NCI-H510A treated with DMSO at 0.1 percent for 48 hours (cell line): ENCODE measurements at regions not wholly inside any gene's neighbourhood (a gene's known extent, or its start where the extent isn't known, plus 50 kb on each side); places are given as distances from the start of the nearest gene placed in this dataset.
A peak's percentile ranks its signal among the peaks of the same experiment; 100 is the strongest.

Experiments used
- DNase-seq: peaks from one replicate; lab custom pipeline; 2025; lab: John Stamatoyannopoulos, UW

DNA sequence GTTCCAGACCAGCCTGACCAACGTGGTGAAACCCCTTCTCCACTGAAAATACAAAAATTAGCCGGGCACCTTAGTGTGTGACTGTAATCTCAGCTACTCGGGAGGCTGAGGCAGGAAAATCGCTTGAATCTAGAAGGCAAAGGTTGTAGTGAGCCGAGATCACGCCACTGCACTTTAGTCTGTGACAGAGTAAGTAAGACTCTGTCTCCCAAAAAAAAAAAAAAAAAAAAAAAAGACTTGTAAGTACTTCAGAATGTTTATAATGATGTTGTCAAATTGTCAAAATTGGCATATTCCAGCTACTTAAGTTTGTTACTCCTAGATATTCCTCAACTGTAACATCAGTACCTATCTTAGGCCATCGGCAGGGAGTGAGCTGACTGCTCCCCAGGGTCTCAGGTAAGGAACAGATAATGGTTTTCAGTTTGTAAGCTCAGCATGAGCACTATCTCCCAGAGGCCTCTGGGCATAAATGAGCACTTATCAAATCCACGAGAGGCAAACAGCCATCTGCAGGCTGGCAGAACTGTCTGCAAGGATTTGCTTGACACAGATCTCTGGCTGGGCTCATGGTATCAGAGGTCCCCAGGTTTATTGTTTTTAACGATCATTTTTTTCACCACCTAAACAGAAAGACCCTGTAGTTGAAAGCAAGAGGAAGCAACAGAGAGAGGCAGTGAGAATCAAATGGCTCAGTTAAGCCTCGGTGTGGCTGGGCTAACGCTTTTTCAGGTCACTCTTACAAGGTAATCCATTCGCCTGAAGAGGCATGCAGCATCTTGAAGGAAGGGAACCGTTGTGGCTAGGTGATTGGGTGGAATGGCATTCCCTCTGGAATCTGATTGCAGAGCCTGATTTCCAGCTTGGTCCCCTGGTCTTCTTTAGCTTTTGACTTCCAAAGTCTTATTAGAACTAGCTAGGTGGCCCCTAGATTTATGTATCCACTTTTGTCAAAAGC, 115.9 kb downstream of the LY86 start:
- DNase-seq: no peak

DNA sequence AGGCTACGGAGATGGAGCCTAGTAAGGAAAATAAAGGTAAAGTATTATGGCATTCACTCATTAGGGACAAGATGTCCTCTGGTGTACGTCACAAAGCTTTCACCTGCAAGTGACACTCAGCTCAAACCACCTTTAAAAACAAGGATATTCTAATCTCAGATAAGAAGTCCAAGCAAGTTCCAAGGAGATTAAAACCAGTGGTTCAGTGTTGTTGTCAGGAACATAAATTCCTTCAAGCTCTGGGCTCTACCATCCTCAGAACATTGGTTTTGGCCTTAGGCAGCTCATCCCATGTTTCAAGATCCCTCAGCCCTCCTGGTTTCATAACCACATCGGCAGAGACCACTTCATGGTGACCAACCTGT, 116.5 kb downstream of the LY86 start:
- no peak for DNase-seq

DNA sequence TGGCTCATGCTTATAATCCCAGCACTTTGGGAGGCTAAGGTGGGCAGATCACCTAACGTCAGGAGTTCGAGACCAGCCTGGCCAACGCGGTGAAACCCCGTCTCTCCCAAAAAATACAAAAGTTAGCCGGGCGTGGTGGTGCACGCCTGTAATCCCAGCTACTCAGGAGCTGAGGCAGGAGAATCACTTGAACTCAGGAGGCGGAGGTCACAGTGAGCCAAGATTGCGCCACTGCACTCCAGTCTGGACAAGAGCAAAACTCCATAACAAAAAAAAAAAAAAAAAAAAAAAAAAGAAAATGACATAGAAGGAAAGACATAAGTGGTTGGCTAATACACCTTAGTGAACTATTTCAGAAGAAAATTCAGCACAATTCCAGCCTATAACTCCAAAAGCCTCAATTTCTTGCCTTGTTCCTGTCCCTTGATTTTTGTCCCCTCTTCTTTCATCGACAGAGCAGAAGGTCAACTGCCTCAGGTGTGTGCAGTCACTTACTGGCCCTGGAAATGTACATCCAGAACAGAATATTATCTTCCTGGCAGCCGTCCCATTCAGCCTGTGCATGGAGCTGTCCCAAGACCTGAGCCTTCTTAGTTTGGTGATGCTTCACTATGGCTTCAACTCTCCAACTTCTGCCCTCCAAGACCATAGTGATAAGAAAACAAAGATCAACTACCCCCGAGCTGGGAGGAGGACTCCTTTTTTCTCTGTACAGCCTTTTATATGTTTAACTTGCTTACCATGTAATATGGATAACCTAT, 117.6 kb downstream of the LY86 start:
- no peak for DNase-seq

DNA sequence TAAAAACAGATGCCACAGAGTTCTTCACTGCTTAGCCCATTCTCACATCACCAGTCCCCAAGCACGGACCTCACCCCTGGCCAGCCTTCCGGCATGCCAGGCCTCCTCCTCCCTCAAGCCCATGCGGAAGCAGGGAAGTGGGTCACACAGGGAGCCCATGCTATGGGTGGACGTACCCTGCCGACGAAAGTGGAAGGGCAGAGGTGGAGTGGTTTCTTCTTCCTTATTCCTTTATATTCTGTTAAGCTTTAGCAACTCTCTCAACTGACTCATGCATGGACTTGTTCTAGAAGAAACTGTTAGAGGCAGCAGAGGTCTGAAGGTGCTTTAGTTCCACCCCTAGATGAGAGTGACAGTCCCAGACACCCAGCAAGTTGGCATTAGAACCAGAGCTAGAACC, 118.6 kb downstream of the LY86 start:
- DNase-seq: no peak

DNA sequence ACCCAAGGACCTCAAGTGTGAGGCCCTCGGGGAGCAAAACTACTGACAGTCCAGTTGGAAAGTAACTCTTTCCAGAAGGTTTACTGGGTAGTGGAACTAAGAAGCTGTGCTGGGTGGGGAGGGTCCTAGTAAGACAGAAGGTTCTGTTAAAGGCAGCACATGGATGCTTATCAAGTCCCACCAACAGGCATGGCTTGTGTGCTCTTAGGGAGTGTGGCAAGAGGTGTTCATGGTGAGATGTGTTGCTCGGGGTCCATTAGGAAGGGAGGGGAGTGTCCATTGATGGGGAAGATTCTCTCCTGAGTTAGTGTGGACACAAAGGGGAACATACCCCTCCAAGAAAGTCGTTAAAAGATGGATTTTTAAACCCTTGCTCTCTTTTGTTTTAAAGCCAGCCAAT, 120.6 kb downstream of the LY86 start:
- no peak for DNase-seq

DNA sequence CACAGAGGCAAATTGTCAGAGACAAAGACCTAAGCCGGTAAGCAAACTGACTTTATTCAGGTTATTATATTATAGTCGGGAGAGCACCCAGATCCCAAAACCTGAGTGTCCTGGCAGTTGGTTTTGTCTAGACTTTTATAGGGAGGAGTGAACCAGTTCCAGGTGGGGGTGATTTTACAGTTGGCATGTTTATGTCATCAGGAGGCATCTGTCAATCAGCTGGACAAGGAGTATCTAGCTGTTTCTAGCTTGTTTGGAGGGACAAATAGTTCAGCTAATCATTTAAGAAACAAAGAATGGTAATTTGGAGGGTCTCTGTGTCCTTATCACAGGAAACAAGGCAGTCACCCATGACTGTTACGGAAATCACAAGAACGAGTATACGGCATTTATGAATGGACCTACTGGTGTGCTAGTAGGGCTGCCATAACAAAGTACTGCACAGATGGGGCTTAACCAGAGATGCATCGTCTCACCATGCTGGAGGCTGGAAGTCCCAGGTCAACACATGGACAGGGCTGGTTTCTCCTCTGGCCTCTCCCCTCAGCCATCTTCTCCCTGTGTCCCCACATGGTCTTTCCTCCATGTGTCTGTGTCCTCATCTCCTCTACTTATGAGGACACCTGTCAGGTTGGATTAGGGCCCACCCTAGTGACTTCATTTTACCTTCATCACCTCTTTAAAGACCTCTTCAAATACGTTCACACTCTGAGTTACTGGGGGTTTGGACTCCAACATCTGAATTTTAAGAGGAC, 122.7 kb downstream of the LY86 start:
- DNase-seq: no peak

DNA sequence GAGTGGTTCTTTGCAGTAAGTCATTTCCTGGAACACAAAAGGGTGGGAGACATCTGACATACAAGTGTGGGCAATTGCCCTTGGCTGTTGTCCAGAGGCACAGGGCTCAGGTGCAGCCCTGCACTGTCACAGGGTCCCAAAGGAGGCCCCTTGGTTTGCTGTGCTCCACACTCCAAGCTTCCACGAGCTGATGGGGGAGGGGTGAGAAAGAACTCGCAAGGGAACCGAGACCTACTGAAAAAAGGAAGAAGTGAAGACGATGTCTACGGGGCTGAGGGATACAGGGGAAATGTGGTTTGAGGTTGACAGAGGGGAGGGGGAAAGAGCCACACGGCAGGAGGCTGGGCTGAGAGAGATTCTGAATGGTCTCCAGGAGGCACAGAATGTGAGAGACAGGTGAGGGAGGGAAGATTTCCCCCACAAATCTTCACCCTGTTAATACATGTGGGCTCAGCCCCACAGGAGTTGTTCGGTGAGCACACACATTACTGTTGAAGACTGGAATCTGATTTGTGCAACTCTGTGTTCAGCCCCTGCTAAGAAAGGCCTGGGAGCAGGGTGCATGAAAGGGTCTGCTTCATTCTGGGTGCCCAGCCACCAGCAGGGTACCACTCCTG, 123.4 kb downstream of the LY86 start:
- DNase-seq: no peak

DNA sequence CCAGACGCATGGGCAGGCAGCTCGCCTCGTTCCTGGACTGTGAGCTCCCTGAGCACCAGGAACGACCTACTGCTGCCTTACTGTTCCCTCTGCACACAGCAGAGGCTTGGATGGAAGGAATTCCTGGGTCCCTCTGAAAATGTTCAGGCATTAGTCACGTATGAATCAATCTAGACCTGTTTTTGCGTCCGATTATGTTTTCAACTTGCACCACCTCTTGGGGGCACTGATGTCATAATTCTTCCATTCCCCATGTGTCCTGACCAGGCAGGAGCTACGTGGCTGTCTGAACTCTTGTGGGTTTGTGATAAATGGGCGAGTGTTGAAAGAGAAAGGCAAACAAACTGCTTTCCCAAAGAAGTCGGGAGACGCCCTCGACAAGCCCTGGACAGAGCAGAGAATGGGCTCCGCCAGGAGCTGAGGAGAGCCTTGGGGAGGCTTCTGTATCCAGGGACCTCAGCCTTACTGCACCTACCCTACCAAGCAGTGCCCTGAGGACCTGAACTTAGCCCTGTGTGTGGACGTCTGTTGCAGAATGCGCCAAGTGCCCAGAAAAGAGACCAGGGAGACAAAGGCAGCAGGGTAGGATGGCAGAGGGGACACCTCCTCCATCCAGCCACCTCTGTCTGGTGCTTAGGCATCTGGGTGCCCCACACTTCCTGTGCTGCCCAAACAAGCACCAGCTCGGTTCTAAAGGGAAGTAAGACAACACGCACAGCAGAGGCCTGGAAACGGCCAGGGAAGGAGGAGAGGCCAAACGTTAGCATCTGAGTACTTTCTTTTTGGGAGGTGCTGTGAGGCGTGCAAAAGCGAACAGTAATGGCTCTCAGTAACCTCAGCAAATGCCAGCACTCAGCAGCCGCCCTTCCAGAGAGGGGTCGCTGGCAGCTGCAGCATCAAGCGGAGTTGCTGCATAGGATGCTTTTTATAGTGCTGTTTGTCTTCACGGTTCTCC, 124.2 kb downstream of the LY86 start:
- no peak for DNase-seq

DNA sequence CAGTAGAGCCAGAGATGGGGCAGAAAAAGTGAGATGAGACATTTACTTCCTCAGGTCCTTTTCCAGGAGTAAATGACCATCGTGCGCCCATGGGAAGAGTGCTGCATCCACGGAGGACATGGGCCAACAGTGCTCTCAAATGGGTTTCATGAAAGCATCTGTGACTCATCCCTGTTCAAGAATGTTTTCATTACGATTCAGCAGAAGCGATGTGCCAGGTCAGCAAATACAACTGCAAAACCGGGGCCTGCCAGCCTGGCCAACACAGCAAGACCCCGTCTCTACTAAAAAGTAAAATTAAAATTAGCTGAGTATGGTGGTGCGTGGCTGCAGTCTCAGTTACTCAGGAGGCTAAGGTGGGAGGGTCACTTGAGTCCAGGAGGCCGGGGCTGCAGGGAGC, 125.1 kb downstream of the LY86 start:
- no peak for DNase-seq

DNA sequence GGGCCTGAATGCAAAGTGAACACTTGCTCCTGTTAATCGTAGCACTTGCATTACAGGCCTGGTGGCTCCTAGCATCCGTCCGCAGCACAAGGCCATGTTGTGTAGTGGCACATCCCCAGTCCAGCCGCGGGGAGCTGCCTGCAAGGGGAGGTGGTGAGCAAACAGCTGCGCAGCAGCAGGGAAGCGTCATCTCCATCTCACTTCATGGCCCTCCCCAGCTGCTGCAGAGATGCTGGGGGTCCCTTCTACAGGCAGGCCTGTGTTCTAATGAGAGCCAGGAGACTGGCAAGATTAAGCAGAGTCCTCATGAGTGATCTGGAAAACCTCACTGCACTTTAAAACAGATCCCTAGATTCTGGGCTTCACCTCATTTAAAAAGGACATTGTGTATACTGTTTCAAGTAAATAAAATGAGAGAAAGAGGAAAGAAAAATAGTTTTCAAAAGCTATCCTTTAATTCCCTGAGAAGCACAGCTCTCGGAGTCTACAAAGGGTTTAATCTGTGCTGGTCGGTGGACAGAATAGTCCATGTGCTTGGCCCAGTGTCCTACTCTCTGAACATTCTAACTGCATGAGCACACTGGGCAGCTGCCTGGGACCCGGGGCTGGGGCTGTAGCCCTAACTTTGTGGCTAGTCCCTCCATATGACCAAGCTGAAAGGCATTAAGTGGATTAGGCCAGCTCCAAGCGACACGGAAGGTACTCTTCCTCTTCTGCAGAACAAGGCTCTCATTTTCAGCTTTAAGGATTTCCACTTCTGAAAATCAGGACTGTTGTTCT, 125.8 kb downstream of the LY86 start:
- DNase-seq: no peak

DNA sequence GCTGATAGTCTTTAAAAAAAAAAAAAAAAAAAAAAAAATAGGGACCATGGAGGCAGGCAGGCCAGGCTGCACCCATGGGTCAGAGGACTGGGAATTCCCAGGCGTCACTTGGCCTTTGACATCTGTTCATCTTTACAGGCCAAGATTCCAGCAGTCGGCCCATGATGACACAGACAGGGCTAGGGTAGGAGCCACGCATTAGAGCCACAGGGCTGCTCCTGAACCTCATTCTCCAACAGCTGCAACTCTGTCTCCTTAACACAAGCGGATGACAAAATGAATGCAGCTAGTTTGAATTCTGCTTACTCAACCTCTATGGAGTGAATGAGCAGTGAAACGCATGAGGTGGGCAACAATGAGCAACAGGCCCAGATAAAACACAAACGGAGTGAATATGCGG, 126.4 kb downstream of the LY86 start:
- DNase-seq: no peak

DNA sequence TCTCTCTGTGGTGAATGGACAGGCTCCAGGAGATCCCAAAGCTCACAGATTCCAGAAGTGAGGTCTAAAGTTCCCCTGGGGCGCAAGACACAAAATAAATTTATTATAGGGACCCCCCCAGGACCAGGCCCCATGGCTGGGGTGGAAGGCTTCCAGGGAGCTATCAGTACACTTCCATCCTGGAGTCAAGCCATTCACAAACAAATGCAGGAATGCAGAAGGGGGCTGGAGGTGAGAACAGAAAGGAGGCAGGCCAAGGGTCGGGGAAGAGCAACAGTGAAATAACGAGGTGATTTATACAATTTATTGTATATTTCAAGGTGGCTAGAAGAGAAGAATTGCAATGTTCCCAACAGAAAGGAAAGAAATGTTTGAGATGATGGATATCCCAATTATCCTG, 126.9 kb downstream of the LY86 start:
- DNase-seq: no peak

DNA sequence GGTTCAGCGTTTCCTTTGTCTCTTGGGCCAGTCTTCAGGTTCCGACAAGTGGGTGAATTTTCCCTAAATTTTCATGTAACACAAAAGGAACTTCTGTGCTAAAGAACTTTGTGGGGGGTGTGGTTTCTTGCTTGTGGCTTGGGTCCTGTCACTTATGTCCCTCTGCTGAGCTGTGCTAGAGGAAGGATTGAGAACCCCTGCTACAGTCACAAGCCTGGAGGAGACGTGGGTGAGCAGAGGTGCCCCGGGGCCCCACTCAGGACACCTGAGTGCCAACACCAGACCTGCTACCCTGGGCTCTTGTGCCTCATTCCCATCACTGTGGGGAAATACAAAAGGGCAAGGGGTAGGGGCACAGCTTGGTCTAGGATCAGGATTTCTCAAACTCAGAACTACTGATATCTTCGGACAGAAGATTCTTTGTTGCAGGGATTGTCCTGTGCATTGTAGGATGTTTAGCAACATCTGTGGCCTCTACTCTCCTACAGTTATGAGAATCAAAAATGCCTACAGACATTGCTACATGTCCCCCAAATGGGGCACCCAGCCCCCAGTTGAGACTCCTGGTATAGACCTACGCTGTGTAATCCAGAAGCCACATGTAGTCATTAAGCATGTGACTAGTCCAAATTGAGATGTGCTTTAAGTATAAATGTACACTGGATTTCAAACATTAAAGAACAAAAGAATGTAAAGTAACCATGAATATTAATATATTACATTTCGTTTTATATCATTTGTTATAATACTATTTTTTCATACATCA, 128.7 kb downstream of the LY86 start:
- no peak for DNase-seq

DNA sequence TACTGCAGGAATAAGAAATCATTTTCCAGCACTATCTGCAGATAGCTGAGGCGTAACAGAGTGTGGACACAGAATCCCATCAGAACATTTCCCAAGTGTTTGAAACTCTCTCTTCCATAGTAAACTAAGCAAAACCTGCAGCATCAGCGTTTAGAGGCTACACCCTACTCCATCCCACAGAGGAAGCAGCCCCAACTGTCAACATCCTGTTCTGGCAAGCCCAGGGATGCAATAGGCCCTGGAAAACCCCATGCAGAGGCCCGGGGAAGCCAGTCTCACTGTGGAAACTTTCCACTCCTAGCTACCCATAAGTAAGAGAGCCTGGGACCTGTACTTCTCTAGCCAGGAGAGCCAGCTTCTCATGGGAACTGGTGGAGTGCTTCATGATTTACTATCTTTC, 129.4 kb downstream of the LY86 start:
- DNase-seq: no peak

DNA sequence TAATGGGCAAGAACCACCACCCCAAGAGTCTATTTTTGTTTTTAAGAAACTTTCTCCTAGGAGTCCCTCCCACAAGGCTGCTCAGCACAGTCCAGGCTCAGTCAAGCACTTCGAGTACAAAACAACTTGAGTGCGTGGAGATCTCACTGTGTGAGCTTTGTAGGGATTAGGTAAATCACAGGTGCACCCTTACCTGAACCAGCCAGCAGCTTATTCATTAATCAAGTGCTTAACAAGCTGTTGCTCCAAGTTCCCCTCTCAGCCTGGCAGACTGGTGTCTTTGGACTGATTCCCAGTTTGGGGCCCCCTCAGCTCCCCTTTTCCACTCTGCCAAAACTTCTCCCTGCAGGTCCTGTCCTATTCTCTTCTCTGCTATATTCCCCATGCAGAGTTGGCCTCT, 133.1 kb downstream of the LY86 start:
- DNase-seq: peak; percentile 15

DNA sequence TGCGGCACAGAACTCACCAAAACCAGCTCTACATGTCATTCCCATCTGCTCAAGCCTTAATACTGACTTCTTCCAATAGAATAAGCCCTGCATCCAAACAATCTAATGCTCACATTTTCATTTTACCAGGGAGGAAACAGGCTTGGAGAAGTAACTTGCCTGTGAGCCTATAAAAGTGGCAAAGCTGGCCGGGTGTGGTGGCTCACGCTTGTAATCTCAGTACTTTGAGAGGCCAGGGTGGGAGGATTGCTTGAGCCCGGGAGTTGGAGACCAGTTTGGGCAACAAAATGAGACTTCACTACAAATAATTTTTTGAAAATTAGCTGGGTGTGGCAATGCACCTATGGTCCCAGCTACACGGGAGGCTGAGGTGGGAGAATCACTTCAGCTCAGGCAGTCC, 133.7 kb downstream of the LY86 start:
- DNase-seq: no peak

DNA sequence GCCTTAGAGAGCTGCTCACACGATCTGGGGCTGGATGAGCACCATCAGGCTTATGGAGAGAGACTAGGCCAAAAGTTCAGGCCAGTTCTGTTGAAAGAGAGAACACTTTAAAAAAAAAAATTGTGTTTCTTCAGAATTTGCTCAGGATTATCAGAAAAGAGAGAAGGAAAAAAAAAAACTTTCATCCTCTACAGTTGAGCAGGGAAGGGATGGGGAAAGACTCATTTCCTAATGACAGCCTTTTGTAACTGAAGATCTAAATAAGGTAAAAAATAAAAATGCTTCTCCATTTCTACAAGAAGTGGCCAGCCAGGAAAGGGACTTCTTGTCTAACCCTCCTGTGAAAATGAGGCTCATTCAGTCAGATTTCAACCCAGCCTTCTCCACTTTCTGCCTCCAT, 134.8 kb downstream of the LY86 start:
- no peak for DNase-seq

DNA sequence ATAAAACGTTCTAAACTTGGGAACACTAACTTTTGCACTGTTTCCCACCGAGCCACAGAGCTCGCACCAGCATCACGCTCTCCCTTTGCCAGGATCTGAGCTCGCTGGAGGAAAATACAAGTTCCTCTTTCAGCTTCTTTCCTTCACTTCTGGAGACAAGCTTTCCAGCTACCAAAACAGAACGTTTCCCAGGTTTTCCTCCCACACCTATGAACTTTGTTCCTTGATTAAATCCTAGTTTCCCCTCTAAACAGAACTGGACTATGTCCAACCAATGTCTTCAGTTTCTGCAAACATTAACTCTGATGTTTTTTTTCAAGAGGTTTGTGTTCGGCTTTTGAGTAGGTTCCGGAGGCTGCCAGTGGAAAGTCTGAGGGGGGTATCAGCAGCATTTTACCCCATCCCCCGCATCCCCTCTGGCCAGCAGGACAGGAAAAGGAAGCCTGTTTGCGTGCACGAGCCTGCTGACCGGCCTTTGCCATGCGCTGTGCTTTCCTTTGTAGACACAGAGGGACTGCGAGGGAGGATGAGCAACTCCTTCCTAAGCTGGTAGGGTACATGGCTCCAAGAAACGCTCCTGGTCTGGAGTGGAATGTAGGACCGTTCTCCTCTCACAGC, 135.5 kb downstream of the LY86 start:
- no peak for DNase-seq
